Erythroblast (primary cell): ENCODE measurements at regions not wholly inside any gene's neighbourhood (a gene's known extent, or its start where the extent isn't known, plus 50 kb on each side); places are given as distances from the start of the nearest gene placed in this dataset.

Experiments
- GATA1 ChIP-seq: IDR thresholded peaks from 2 replicates; pipeline ENCODE4 v1.6.1; 2011; ENCODE audit warnings: low read depth, mild to moderate bottlenecking, control low read depth, low read length, moderate library complexity
- POLR2A ChIP-seq: IDR thresholded peaks from 2 replicates; pipeline ENCODE4 v1.6.1; 2011; ENCODE audit warnings: mild to moderate bottlenecking, low read length

GRCh38 chr2:139078376-139078775, 298.2 kb upstream of the NXPH2 start:
- no peak for TF ChIP-seq POLR2A
- no peak for TF ChIP-seq GATA1
